ENCODE measurements at regions not wholly inside any gene's neighbourhood (a gene's known extent, or its start where the extent isn't known, plus 50 kb on each side); places are given as distances from the start of the nearest gene placed in this dataset.

DNA sequence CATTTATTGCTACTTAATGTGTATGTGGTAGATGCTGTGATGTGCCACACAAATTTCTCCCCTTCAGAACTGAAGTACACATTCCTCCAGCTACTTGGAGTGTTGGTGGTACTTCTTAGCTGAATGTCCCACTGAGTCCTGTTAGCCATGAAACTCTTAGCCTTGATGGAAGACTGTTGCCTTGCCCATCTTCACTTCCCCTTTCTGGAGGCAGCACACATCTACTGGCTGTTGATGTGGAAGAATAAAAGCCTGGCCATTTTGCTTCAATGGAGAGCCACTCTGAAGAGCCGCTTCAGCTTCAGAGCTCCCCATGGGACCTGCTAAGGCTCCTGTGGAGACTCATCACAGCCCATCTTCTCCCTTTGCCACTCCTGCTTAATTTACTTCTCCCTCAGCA lies 157.7 kb upstream of the PITX2 start:
- no peak for DNase-seq

DNA sequence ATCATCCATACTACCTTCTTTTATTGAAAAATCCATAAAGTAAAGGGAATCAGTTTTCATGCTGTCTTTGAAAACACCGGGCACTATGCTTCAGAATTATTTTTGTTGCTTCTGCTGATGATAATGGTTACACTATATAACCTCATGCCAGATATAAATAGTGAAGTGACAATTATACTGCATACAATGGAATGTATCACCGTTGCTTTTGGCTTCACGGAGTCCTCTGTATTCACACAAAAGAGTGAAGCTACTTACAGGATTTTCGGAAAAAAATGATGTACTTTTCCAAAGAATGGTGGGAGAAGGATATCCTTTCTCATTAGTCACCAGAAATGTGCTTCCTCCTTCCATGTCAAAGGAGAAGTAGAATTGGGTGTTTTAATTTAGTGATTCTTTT lies 159.1 kb upstream of the PITX2 start:
- no peak for DNase-seq

DNA sequence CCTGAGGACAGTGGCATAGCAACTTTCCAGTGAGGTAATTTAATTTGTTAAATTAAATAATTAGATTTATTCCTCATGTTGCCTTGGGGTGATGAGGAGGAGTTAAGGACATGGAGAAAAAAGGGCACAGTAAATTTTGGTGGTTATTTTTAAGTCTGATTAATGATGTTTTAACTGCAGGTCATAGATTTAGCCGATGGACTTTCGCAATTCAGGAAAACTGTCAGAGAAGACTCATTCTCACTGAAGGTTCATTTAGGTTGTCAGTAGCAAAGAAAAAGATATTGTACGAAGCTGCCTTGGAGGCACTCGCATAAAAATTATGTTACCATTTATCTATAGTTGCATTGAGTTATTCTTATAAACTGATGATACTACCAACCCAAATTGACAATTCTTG lies 164.2 kb upstream of the PITX2 start:
- DNase-seq, result no peak

DNA sequence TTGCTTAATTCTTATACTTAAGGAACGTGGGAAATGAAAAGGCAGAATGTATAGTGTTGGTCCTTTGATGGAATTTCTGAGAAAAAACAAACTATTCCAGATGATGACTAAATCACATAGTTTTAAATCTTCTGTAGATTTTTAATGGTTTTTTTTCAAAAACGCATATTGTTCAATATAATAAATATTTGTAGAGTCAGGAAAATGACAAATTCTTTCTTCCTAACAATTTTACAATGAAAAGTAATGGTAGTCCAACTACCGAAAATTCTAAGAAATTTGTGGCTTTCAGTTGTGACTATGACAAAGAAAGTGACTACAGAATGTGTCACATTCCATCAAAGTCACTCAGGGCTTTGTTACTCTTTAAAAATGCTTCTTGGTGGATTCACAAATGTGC lies 164.8 kb upstream of the PITX2 start:
- DNase-seq, result no peak

DNA sequence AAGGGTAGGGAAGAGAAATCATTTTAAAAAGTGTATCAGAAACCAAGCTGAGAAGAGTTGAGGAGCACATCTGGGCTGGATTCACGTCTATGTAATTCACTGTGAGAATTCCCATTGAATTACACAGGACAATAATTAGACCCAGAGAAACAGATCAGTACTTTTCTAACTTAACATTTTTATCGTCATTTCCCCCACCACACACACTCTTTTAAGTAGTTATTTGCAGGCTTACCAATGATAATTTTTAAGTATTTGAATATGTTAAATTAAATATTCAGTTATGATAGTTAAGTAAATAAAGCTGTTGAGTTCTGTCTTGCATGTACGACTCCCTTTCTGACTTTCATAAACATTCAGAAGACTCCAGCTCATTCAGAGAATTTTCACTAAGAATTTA lies 165.4 kb upstream of the PITX2 start:
- no peak for DNase-seq

DNA sequence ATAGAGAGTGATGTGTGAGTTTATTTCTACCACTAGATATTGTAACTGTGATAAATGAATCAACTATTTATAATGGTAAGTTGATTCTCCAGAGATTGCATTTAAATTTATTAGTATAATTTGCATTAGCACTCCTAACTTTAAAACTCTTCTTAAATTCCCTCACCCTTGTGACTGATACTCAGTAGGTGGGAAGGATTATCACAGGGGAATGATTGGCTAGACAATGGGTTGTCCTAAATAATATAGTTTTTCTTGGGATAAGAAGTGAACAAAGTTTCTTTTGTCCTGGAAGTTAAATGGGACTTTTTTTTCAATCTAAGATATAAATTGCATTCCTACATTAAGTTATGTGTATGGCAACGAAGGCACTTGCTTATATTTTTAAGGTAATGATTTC lies 169.2 kb upstream of the PITX2 start:
- no peak for DNase-seq

DNA sequence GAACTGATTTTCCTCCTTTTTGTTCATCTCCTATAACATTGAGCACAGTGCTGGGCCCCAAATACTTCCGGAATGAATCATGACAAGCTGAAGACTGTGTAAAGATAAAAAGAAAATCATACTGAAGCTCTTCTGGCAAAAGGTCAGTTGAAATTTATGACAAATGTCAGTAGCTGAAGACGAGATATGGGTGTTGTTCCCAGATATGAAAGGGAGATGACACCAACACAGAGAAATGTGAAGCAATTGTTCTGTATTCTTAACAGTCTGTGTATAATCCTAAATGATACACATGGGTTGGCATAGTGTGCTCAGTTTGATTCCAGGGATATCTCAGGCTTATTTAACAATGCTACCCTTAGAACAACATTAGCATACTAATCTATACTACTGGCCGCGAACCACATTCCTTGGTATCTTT lies 170.5 kb upstream of the PITX2 start:
- DNase-seq, result no peak

DNA sequence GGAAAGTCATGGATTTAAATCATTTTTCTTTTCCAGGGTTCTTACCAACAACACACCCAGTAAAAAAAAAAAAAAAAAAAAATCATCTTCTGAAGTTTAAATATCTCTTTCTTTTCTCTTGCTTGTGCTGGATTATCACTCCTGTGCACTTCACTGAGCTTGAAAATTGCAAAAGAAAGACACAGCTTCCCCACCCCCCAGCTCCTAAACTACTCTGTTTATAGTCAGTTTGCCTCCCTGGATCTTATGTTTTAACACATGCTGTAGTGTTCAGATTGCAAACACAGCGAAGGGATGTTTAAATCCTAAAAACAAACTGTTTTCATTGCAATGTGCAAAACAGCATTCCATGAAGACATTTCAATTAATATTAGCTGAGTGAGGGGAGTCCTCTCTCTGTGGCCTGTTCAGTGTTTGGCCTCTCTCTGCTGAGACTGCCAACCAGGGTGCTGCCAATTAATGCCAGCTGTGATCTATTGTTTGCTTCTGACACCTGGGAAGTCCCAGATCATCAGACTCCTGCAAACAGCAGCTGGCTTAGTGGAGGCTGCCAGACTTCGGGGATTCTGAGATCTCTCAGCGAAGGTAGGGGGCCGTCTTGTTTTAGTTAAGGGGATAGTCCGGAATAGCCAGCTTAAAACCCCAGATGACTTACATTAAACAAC lies 171.1 kb upstream of the PITX2 start:
- DNase-seq, result no peak

DNA sequence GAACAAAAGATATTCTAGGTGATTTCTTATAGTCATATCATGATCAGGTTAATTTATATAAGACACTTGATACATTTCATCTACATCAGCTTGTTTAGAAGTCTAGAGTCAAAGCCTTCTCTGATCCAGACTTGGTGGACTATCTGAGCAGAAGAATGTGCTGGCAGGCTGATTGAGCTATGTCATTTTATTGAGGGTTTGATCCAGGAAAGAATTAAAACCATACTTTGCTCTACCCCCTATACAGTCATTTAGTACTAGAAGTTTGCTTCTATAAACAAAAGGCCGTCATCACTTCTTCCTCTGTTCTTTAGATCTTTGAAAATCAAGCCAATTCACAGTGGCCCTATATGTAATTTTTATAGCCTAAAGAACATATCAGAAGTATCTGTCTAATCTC lies 173.1 kb upstream of the PITX2 start:
- DNase-seq, result no peak

DNA sequence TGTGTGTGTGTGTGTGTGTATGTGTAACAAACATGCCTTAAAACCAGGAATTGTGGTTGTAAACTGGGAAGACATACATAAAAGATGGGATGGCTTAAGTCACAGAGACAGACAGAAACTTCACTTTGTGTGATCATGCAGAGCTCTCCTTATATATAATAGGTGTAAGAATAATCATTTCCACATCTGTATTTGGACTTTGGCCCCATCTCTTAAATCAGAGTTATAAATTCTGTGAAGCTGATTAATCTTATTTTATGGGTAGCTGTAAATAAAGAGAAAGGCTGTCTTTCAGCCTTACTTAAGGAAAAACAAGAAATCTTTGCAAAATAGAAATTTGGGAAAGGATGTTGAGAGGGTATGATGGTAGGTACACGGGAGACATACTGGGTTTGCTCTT lies 174.6 kb upstream of the PITX2 start:
- DNase-seq, result no peak

DNA sequence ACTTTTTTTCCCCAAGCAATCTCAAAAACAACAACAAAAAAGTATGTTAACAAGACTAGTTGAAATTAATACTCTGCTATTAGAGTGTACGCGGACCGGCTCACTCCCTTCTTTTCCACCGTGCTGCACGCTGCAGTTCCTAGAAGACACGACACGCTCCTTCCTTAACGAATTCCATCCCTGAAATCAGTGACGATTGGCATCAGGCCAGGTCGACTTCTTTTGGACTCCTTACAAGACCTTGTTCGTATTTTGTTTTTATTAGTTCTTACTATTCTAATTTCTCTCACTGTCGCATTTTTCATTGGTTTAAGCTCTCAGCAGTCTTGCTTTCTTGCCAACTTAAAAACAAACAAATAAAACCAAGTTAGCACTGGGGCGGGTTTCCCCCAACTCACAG lies 175.8 kb upstream of the PITX2 start:
- DNase-seq, result no peak

DNA sequence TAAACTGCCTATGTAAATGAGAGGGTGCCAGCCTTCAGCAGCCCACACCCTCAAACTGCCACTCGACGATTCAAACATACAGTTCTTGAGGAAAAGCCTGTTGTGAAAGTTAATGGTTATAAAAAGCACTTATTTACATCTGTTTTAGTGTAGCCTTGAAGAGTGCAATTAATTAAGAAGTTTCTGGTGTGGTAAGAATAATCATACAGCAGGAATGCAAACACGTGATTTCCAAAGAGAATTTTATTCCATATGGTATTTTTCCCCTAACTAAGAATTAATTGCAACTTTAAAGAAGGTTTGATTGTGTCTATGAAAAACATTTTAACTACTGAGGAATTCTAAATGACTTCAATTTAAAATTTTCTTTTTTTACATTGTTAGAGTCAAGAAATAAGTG lies 176.3 kb upstream of the PITX2 start:
- no peak for DNase-seq

DNA sequence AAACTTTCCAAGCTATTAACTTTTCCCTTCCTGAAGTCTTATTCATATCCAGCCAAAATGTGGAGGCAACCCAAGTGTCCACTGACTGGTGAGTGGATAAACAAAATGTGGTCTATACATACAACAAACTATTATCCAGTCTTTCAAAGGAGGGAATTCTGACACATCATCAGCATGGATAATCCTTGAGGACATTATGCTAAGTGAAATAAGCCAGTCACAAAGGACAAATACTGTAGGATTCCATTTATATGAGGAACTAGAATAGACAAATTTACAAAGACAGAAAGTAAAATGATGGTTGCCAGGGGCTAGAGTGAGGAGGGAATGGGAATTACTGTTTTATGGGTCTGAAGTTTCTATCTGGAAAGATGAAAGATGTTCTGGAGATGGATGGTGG lies 178.7 kb upstream of the PITX2 start:
- DNase-seq, result no peak

DNA sequence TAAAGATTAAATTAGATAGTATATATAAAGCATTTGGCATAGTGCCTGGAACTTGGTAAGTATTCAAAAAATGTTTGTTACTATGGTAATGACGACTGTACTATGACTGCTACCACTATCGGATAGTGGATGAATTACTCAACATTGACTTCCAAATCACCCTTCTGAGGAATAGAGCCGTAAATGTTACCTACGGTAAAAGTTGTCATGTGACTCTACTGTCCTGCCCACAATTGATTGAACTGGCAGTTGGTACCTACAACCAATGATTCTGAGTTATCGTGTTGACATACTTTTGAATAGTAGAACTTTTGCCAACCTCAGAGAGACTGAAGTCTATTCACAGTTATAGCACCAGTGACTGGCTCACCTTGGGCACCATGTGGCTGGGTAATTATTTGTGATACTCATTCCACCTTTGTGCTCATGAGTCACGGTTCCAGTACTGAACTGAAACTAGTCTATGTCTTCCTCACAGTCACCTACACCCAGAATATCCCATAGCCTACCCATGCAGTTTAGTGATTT lies 185.5 kb upstream of the PITX2 start:
- no peak for DNase-seq

DNA sequence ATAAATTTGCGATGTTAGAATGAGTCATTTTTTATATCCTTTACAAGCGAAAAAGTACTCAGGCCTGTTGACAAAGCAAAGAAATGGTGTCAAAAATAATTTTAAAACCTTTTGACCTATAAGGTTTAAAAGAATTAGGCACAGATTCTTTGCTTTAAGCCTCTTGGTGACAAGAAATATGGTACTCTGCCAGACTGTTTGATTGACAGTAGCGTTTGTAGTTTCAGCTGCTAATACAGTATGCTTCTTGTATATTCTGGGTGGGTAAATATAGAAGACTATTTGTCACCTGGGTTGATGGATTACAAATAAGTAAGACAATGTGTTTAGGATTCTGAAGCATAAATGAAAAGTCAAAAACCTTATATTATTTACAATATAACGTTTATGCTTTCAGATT lies 193.1 kb upstream of the PITX2 start:
- DNase-seq, result no peak

DNA sequence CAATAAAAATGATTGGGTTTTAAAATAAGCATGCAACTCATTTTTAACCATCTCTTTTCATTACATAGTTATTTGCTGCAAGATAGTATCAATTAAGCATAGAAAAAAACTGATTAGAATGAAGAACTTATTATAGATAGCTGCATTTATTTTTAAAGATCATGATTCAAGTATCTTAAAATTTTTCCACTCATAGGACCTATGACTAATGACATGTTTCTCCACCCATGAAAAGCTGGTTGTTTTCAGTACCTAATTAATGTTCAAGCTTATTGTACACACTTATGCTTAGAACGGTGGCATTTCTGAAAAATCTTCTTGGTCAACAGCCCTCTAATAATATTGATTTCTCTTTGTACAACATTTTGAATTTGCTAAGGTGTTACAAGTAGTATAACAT lies 193.5 kb upstream of the PITX2 start:
- no peak for DNase-seq

DNA sequence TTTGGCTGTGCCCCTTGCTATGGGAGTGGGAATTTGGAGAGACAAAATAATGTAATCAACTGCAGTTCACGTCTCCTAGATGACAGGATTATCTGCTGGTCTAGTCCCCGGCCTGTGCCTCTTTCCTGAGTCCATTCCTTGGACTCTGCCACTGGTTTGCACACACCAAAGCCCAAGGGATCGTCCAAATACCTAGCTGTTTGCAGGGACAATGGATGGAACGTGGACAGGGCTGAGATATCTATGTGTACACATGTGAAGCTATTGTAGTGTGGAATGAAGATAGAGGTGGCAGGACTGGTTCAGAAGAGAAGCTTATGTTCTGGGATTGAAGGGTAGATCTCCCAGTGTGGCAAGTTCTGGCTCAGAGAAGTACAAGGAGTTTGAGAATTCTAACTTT lies 198.3 kb upstream of the PITX2 start:
- no peak for DNase-seq

DNA sequence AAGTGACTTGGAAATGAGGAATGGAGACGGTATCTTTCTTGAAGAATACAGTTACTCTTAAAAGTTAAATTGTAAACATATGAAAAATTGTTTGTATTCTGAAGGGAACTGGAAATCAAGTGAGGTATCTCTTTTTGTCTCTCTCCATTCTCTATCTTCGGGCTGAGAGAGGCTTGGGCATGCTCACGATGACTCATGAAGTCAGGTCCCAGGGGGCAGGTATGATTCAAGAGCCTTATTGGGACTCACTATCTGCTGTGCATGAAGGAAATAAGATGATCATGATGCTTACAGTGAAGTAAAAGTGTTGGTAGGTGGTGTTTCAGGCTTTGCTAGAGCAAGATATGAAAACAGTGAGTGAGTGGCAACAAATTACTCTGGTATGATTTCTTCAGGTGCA lies 200.4 kb upstream of the PITX2 start:
- no peak for DNase-seq

DNA sequence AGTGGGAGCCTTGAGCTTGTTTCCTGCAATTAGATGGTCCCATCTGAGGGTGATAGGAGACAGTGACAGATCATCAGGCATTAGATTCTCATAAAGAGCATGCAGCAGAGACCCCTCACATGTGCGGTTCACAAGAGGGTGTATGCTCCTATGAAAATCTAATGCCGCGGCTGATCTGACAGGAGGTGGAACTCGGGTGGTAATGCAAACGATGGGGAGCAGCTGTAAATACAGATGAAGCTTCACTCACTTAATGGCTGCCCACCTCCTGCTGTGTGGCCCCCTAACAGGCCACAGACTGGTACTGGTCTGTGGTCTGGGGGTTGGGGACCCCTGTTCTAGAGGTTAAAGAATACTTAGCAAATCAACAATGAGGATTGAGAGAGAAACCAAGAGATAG lies 201.5 kb upstream of the PITX2 start:
- no peak for DNase-seq

DNA sequence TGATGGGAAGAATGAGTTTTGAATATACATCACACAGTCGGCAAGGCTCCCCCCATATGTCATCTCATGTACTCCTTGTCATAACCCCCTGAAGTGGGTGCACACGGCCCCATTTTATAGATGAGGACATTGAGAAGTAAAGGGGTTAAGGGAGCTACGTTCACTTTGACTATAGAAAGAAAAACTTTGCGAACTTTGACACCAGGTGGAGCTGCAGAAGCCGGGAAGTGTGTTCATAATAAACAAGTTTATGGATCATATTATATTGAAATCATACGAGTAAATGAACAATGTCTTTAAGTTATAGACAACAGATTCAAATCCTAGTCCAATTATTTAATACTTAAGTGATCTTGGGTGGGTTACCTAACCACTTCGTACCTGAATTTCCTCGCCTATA lies 203.8 kb upstream of the PITX2 start:
- no peak for DNase-seq

DNA sequence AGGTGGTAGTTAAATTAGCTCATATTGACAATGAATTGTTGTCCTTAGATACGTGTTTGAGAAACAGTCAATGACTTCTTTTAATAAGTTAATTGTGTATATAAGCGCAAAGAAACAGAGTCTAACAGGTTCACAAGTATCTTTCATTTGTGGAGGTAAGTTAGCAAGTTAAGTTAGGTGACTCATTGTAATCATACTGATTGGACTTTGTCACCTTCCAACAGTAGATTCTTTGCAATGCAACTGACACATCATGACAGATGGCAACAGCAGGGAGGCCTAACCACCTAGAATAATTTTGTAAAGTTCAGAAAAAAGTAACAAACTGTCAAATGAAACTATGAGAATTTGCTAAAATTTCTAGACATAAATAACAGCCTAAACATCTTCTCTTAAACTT lies 207.6 kb upstream of the PITX2 start:
- DNase-seq, result no peak

DNA sequence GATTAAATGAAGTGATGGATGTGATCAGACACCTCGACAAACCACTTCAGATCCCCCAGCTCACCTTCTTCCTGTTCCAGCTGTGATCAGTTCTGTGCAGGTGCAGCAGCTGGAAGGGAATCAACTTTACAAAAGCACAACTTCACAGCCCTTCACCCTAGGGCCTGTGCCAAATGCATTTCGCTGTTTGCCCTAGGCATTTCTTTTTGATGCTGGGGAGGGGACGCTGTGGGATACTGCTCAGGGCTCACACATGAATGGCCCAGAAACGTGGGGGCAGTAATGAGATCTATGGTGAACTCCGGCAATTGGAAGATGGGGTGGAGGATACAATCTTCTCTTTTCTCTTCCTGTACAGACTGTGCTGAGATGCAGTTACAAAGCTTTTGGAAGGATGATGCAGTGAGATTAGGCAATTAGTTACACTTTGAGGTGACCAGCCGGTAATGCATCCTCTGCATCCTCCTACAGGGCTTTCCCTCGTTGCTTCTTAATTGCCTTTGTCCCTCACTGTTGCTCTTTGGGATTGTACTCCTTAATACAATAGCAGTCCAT lies 215.1 kb upstream of the PITX2 start:
- DNase-seq, result no peak

DNA sequence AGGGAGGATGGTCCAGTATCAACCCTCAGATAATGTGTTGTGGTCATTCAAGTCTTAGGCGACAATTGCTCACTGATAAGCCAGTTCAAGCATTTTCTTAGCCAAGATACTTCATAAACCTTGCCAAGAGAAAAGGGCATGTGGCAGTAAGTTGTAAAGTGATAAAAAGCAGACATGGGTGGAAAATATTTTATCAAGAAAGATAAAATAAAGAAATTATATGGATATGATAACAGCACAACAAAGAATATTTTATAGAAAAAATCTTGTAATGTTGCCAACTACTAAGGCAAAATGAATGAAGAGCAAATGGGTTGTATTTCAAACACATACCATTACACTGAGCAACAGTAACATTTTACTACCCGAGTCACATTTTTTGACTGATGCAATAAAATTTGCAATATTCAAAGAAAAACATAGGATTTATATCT lies 217.4 kb upstream of the PITX2 start:
- DNase-seq, result no peak

DNA sequence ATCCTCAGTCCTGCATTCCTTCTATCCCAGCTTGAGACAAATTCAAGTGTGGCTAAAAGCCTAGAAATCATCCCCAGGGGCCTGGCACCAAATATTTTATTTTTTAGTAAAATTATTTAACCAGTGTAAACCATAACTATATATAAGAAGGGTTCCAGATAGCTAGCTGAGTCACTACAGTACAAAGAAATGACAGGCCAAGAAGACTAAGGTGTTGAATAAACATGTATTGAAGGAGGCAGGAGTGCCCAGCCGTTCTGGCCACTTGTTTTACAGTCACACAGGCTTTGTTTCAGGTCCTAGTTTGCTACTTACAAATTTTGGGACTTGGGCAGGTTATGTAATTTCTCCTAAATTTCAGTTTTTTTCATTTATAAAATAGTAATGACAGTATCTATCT lies 225.9 kb upstream of the PITX2 start:
- no peak for DNase-seq

DNA sequence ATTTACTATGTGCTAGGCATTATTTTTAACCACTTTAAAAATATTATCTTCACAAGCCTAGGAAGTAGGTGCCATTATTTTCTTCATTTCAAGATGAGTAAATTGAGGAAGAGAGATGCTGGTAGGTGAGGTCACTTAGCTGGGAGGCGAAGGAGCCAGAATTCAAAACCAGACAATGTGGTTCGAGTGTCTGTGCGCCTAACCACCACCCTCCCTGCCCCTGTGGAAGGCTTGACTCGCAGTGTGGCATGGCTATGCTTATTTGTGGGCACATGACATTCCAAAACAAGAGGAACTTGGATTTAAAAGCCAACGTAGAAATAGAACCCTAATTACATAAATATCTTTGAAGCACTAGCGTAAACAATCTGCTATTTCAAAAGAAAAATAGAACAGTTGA lies 226.6 kb upstream of the PITX2 start:
- no peak for DNase-seq
